ENCODE measurements at regions not wholly inside any gene's neighbourhood (a gene's known extent, or its start where the extent isn't known, plus 50 kb on each side); places are given as distances from the start of the nearest gene placed in this dataset.

GRCh38 chr12:87597114-87597513 is 432.1 kb downstream of the C12orf50 start:
- Histone ChIP-seq H3K36me3 (ENCODE audit: insufficient read depth, low read length) (no peaks in the 10 kb centered on the region), H3K27me3 (ENCODE audit: insufficient read depth, low read depth, low read length) (no peaks in the 10 kb centered on the region), H3K79me2 (replicated peaks; ENCODE audit: insufficient read depth, low read length) (no peaks in the 10 kb centered on the region), H3K9me2 (ENCODE audit: insufficient read depth, low read length) (no peaks in the 10 kb centered on the region), H3K9ac (ENCODE audit: low read length) (no peak overlapping the region), H4K20me1 (ENCODE audit: insufficient read depth) (no peaks in the 10 kb centered on the region), H3K4me2 (ENCODE audit: low read length) (no peak overlapping the region), H3K9me3 (ENCODE audit: low read length) (no peaks in the 10 kb centered on the region), H3K4me3 (ENCODE audit: low read length) (no peak overlapping the region), H3F3A (ENCODE audit: insufficient read depth, low read length, poor library complexity, severe bottlenecking) (no peaks in the 10 kb centered on the region), H3K27ac (ENCODE audit: low read length) (no peak overlapping the region), H2AFZ (ENCODE audit: low read depth, low read length) (no peak overlapping the region)
- TF ChIP-seq EP300 (conservative IDR thresholded peaks at IDR 0.05; ENCODE audit: poor library complexity, severe bottlenecking) (no peak), SMC3 (conservative IDR thresholded peaks at IDR 0.05; ENCODE audit: poor library complexity) (no peak), POLR2AphosphoS5 (IDR thresholded peaks at IDR 0.05) (no peak), TAF1 (IDR thresholded peaks at IDR 0.05; ENCODE audit: low read depth) (no peak), EZH2 (IDR thresholded peaks at IDR 0.05; ENCODE audit: borderline replicate concordance, insufficient read depth, low read length, poor library complexity, severe bottlenecking) (no peak), RAD21 (conservative IDR thresholded peaks at IDR 0.05) (no peak), MXI1 (conservative IDR thresholded peaks at IDR 0.05; ENCODE audit: poor library complexity, severe bottlenecking) (no peak)
- TF ChIP-seq, protein P1, sequence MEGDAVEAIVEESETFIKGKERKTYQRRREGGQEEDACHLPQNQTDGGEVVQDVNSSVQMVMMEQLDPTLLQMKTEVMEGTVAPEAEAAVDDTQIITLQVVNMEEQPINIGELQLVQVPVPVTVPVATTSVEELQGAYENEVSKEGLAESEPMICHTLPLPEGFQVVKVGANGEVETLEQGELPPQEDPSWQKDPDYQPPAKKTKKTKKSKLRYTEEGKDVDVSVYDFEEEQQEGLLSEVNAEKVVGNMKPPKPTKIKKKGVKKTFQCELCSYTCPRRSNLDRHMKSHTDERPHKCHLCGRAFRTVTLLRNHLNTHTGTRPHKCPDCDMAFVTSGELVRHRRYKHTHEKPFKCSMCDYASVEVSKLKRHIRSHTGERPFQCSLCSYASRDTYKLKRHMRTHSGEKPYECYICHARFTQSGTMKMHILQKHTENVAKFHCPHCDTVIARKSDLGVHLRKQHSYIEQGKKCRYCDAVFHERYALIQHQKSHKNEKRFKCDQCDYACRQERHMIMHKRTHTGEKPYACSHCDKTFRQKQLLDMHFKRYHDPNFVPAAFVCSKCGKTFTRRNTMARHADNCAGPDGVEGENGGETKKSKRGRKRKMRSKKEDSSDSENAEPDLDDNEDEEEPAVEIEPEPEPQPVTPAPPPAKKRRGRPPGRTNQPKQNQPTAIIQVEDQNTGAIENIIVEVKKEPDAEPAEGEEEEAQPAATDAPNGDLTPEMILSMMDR (IDR thresholded peaks at IDR 0.05; ENCODE audit: poor library complexity, severe bottlenecking): no peak
- TF ChIP-seq, protein P2, sequence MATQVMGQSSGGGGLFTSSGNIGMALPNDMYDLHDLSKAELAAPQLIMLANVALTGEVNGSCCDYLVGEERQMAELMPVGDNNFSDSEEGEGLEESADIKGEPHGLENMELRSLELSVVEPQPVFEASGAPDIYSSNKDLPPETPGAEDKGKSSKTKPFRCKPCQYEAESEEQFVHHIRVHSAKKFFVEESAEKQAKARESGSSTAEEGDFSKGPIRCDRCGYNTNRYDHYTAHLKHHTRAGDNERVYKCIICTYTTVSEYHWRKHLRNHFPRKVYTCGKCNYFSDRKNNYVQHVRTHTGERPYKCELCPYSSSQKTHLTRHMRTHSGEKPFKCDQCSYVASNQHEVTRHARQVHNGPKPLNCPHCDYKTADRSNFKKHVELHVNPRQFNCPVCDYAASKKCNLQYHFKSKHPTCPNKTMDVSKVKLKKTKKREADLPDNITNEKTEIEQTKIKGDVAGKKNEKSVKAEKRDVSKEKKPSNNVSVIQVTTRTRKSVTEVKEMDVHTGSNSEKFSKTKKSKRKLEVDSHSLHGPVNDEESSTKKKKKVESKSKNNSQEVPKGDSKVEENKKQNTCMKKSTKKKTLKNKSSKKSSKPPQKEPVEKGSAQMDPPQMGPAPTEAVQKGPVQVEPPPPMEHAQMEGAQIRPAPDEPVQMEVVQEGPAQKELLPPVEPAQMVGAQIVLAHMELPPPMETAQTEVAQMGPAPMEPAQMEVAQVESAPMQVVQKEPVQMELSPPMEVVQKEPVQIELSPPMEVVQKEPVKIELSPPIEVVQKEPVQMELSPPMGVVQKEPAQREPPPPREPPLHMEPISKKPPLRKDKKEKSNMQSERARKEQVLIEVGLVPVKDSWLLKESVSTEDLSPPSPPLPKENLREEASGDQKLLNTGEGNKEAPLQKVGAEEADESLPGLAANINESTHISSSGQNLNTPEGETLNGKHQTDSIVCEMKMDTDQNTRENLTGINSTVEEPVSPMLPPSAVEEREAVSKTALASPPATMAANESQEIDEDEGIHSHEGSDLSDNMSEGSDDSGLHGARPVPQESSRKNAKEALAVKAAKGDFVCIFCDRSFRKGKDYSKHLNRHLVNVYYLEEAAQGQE (IDR thresholded peaks at IDR 0.05; ENCODE audit: borderline replicate concordance): no peak

DNA sequence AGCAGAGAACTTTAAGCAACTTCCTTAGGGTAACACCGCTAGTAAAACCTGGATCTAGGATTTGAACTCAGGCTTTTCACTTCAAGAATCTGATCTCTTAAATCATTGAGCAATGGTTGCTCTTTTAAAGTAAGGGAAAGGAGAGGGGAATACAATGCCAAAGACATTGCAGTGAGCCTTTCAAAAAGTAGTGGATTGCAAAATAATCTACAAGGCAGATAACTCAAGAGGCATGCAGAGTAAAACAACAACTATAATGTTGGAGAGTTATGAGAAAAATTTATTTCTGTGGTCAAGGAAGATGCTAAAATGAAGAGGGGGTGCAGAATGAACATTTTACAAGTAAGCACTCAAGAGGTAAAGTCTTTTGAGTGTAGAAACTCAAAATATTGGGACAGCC is 432.6 kb downstream of the C12orf50 start:
- Histone ChIP-seq H3K9me3 (ENCODE audit: low read length) (no peaks in the 10 kb centered on the region), H3K79me2 (replicated peaks; ENCODE audit: insufficient read depth, low read length) (no peaks in the 10 kb centered on the region), H3K4me2 (ENCODE audit: low read length) (no peak overlapping the region), H3K27ac (ENCODE audit: low read length) (peak overlapping the region; percentile 20), H3K4me3 (ENCODE audit: low read length) (no peak overlapping the region), H2AFZ (ENCODE audit: low read depth, low read length) (no peak overlapping the region), H3K27me3 (ENCODE audit: insufficient read depth, low read depth, low read length) (no peaks in the 10 kb centered on the region), H3K9me2 (ENCODE audit: insufficient read depth, low read length) (no peaks in the 10 kb centered on the region), H4K20me1 (ENCODE audit: insufficient read depth) (no peaks in the 10 kb centered on the region), H3K9ac (ENCODE audit: low read length) (no peak overlapping the region), H3F3A (ENCODE audit: insufficient read depth, low read length, poor library complexity, severe bottlenecking) (no peaks in the 10 kb centered on the region), H3K36me3 (ENCODE audit: insufficient read depth, low read length) (no peaks in the 10 kb centered on the region)
- TF ChIP-seq TAF1 (IDR thresholded peaks at IDR 0.05; ENCODE audit: low read depth) (no peak), EZH2 (IDR thresholded peaks at IDR 0.05; ENCODE audit: borderline replicate concordance, insufficient read depth, low read length, poor library complexity, severe bottlenecking) (no peak), RAD21 (conservative IDR thresholded peaks at IDR 0.05) (no peak), POLR2AphosphoS5 (IDR thresholded peaks at IDR 0.05) (no peak), MXI1 (conservative IDR thresholded peaks at IDR 0.05; ENCODE audit: poor library complexity, severe bottlenecking) (no peak), EP300 (conservative IDR thresholded peaks at IDR 0.05; ENCODE audit: poor library complexity, severe bottlenecking) (no peak), SMC3 (conservative IDR thresholded peaks at IDR 0.05; ENCODE audit: poor library complexity) (no peak)
- TF ChIP-seq, protein P2 (IDR thresholded peaks at IDR 0.05; ENCODE audit: borderline replicate concordance): no peak
- TF ChIP-seq, protein P1 (IDR thresholded peaks at IDR 0.05; ENCODE audit: poor library complexity, severe bottlenecking): no peak

Measured in neural cell (in vitro differentiated cells).